Activated CD4-positive, CD25-positive, alpha-beta regulatory T cell treated with anti-CD3 and anti-CD28 coated beads, Interleukin-2, amount 50 U/mL, for 24 hours (primary cell): ENCODE measurements at regions not wholly inside any gene's neighbourhood (a gene's known extent, or its start where the extent isn't known, plus 50 kb on each side); places are given as distances from the start of the nearest gene placed in this dataset.
"Not testable (repeated sequence)": the region's sequence is repeated elsewhere in the genome, so short reads cannot be mapped to it uniquely, and the experiment has no call there.

Experiments used
- ATAC-seq, 2 donors: fragments of 150-1000 bp; cut with Tn5 transposase; one replicate each; pipeline ENCODE4 v1.10.0; 2021; ENCODE audit warnings: mild to moderate bottlenecking in 1 of 2, moderate library complexity in 1 of 2

DNA sequence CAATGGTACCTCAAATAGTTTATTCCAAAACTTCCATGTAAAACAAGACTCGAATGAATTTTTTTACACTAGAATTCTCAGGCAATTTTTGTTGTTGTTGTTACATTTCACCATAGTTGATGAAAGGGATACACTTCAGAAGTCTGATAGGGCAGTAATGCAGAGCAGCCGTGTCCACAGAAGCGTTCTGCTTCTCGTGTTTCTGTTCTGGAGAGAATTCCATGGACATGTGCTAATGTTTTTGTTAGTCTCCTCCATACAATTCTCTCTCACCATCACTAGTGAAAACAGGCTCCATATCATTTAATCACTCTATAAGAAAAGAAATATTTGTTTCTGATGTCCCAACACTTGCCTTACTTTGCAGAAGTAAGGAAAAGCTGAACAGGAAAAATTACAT, 606.1 kb downstream of the SLC16A7 start:
- no peak for ATAC-seq

DNA sequence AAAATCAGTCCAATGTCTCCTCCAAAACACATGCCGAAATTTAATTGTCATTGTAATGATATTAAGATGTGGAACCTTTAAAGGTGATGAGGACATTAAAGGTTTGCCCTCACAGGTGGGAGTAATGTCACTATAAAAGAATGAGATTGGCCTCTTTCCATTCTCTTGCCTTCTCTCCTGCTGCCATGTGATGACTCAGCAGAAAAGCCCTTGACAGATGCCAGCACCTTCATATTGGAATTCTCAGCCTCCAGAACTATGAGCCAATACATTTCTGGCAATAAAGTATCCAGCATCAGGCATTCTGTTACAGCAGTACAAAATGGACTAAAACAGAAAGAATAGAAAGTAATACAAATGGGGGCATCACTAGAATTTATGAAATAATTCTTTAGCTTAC, 609.7 kb downstream of the SLC16A7 start:
- no peak for ATAC-seq

DNA sequence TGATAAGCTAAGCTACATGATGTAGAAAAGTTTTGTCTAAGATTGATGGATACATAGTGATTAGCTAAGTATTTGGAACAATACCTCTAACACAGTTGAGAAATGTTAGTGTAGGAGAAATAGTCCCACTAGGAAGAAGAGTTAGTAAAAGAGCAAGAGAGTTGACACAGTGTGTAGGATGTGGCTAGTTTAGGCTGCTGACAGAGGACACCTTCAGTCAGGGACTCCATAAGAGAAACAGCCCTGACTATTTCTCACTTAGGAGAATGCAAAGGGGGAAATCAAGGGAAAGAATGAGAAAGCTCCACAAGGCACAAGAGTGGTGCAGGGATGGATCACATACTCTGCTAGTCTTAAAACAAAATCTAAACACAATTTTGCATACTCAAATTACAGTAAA, 613.7 kb downstream of the SLC16A7 start:
- ATAC-seq = no peak

DNA sequence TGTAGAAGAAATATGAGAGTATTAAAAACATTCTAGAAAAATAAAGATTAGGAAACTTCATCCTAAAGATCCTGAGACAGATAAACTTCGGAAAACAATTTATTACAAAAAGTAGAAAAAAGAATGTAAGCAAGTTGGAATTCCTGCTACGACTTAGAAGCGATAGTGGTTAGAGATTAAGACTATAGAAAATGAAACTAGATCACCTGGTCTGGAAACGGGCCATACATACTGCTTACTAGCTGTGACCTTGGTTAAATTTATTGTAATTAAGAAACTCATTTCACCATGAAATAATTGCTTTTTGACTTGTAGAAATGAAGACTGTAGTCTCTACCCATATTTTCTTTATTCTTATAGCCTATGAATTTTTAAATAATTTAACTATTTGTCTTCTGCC, 614.1 kb downstream of the SLC16A7 start:
- no peak for ATAC-seq

DNA sequence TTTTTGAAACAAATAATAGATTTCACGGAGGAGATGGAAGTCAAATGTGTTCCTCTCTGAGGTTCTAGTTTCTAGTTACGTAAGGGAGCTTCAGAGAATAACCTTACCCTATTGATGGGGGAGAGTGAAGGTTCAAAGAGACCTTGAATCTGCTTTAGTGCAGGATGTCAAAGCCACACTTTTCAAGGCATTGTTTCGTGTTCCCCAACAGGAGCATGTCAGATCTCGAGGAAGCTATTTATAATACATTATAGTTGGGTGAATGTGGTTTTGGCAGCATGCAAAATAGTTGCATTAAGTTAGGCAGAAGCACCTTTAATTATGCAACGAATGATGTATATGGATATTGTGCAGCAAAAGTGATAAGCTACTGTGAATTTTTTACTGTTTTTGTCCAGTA, 614.9 kb downstream of the SLC16A7 start:
- no peak for ATAC-seq

DNA sequence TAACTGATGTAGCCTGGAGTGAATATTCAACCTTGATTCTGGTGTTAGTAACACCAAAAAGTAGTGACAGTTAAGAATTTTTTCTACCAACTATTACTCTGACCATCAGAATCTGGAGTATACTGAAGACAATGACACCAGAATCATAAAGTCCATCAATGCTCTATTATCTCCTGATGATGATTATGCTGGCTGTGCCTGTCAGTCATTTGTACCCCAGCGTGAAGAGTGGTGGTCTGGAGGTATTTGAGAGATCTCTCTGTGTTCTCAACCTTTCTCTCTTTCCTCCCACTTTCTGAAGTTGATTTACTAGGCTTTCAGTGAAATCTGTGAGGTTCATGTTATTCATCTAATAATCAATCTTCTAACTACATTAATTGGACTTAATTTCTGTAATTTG, 615.4 kb downstream of the SLC16A7 start:
- no peak for ATAC-seq

DNA sequence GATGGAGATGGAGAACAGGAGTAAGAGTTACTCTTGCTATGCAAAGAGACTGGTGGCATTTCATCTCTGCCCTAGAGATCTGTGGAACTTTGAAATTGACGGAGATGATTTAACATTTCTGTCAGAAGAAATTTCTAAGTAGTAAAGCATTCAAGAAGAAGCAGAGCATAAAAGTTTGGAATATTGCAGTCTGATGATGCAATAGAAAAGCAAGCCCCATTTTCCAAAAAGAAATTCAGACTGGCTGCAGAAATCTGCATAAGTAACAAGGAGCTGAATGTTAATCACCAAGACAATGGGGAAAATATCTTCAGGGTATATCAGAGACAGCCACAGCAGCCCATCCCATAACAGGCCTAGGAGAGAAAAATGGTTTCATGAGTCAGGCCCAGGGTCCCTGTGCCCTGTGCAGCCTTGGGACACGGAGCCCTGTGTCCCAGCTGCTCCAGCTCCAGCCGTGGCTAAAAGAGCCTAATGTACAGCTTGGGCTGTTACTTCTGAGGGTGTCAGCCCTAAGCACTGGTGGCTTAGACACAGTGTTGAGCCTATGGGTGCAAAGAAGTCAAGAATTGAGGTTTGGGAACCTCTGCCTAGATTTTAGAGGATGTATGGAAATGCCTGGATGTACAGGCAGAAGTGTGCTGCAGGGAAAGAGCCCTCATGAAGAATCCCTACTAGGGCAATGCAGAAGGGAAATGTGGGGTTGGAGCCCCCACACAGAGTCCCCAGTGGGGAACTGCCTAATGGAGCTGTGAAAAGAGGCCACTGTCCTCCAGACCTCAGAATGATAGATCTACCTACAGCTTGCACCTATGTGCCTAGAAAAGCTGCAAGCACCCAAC, 616.6 kb downstream of the SLC16A7 start:
- no peak for ATAC-seq

DNA sequence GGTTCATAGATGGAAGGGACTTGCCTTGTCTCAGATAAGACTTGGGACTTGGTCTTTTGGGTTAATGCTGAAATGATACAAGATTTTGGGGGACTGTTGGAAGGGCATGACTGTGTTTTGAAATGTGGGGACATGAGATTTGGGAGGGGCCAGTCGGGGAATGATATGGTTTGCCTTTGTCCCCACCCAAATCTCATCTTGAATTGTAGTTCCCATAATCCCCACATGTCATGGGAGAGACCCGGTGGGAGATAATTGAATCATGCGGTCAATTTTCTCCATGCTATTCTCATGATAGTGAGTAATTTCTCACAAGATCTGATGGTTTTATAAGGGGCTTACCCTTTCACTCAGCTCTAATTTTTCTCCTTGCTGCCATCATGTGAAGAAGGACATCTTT, 617.4 kb downstream of the SLC16A7 start:
- not testable (repeated sequence) for ATAC-seq

DNA sequence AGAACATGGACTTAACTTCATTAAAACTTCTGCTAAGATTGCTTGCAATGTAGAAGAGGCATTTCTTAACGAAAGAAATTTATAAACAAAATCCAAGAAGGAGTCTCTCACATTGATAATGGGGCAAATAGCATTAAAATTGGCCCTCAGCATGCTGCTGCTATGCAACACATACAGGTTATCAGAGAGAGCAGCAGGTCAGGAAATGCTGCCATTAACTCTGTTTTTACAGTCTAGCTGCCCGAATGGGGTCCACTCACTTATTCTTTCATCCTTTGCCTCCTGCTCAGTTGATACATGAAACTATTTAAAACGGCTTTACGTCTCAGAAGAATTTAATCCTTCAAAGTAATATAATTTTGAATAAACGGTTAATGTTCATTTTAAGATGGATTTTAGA, 620.4 kb downstream of the SLC16A7 start:
- no peak for ATAC-seq

DNA sequence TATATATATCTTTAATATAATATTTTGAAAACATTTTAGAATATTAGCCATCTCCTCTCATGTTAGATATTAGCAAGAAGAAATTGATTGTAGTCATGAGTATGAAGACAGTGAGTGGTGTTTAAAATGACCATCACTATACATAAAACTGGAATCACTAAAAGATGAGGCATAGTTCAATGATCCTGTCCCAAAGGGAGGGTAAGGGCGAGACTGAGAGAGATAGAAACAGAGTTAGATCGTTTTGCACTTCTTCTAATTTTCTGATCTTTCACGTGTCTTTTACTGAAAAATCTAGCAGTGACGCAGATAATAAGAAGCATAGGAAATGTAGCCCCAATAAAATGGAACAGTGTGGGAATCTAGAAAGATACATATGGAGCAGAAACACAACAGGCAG, 627.4 kb downstream of the SLC16A7 start:
- no peak for ATAC-seq

DNA sequence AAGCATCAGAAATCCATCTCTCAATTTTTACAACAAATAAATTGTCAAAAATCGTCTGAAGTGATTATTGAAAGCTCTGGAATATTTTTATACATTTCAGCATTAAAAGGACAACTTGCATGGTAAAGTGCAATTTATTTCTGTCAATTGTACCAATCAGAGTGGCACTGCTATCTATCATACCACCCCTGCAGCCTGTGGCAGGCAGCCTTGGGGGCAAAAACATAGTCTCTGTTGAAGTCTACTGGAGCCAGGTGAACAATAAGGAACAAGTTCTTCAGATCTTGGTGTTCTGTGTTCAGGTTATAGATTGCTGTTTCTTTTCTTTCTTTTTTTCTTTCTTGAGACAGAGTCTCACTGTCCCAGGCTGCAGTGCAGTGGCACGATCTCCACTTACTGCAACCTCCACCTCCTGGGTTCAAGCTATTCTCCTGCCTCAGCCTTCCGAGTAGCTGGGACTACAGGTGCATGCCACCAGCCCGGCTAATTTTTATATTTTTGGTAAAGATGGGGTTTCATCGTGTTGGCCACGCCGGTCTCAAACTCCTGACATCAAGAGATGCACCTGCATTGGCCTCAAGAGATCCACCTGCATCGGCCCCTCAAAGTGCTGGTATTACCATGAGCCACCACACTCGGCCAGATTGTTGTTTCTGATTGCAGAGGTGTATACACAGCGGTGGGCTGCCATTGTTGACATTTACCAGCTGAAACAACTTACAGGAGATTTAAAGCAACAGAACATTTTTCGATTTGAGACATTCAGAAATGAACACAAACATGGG, 629.6 kb downstream of the SLC16A7 start:
- ATAC-seq = no peak

DNA sequence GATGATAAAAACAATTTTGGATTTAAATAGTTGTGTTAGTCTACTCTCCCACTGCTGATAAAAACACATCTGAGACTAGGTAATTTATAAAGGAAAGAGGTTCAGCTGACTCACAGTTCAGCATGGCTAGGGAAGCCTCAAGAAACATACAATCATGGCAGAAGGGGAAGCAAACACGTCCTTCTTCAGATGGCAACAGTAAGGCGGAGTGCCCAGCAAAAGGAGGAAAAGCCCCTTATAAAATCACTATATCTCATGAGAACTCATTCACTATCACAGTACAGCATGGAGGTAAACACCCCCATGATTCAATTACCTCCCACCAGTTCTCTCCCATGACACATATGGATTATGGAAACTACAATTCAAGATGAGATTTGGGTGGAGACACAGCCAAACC, 632.1 kb downstream of the SLC16A7 start:
- no peak for ATAC-seq

DNA sequence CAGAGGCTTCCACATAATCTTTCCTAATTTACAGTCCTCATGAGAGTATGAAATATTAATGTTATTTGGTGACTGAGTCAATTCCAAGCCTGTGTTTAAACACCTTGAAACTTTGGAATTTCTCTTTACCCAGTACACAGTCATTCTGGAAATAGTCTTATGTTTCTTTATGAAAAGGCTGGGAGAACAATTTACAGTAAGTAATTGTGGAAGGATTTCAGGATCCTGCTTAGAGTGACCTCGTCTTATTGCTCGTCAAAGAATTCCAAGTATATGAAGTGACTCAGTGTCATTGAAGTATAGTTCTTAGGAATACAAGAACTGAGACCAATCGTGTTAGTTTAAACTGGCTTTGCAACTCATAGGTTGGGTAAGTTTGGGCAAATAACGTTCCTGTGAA, 634.2 kb downstream of the SLC16A7 start:
- ATAC-seq = no peak

DNA sequence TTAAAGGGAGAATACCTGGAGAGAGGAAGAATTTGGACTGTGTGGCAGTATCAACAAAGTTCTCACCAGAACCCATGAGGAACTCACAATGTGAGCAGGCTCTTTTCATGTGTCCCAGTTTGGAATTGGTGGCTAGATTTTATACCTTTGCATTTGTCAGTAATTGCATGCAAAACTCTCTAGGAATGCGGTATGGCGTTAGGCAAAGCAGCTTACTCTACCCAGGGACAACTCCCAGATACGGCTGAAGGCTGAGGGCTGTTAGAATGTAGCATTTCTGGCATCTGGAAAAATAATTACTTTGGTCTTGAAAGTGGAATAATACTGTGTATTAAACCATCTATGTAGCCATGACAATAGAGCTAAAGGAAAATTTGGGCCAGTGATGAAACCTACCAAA, 635.5 kb downstream of the SLC16A7 start:
- no peak for ATAC-seq

DNA sequence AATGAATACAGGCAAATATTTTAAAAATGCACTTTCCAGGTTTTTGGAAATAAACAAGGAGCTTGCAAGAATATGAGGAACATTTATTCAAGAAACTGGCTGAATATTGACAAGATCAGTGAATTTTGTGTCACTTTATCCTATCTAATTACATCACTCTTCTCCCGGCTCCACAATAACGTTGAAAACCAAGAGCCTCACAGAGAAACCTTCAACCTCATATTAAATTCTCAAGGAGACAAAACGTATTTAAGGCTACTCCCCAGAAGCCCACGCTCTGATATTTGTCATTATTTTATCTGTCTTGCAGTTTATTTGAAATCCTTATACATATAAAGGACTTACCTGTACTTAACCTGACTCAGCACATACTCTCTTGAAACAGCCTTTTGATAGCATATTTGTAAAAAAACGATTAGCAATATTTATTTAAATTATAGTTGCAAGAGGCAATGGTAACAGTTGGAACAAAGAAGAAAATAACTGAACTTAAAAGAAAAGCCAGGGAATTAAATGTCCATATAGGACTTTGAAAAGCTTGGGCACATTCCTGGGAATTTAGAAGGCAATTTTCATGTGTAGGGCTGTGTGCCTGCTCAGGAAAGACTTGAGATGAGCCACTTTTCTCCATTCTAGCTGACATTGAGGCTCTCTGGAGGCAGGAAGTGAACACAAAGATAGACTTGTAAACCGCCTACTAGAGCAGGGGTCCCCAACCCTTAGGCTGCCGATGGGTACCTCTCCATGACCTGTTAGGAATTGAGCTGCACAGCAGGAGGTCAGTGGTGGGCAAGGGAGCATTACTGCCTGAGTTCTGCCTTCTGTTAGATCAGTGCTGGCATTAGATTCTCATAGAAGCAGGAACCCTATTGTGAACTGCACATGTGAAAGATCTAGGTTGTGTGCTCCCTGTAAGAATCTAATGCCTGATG, 636.4 kb downstream of the SLC16A7 start:
- no peak for ATAC-seq

DNA sequence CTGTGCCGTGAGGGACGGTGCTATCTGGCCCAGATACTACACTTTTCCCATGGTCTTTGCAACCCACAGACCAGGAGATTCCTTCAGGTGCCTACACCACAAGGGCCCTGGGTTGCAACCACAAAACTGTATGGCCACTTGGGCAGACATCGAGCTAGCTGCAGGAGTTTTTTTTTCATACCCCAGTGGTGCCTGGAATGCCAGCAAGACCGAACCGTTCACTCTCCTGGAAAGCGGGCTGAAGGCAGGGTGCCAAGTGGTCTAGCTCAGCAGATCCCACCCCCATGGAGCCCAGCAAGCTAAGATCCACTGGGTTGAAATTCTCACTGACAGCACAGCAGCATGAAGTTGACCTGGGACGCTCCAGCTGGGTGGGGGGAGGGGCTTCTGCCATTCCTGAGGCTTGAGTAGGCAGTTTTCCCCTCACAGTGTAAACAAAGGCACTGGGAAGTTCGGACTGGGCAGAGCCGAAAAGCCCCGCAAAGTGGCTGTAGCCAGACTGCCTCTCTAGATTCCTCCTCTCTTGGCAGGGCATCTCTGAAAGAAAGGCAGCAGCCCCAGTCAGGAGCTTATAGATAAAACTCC, 638.9 kb downstream of the SLC16A7 start:
- not testable (repeated sequence) for ATAC-seq

DNA sequence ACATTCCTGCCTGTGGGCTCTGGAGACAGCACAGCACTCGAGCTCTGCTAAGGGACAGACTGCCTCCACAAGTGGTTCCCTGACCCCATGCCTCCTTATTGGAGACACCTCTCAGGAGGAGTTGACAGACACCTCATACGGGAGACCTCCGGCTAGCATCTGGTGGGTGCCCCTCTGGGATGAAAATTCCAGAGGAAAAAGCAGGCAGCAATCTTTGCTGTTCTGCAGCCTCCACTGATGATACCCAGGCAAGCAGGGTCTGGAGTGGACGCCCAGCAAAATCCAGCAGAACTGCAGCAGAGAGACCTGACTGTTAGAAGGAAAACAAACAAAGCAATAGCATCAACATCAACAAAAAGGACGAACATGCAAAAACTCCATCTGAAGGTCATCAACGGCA, 639.4 kb downstream of the SLC16A7 start:
- no peak for ATAC-seq

DNA sequence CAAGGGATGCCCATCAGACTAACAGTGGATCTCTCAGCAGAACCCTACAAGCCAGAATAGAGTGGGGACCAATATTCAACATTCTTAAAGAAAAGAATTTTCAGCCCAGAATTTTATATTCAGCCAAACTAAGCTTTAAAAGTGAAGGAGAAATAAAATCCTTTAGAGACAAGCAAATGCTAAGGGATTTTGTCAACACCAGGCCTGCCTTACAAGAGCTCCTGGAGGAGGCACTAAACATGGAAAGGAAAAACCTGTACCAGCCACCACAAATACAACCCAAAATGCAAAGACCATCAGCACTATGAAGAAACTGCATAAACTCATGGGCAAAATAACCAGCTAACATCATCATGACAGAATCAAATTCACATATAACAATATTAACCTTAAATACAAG, 640.6 kb downstream of the SLC16A7 start:
- ATAC-seq = not testable (repeated sequence)

DNA sequence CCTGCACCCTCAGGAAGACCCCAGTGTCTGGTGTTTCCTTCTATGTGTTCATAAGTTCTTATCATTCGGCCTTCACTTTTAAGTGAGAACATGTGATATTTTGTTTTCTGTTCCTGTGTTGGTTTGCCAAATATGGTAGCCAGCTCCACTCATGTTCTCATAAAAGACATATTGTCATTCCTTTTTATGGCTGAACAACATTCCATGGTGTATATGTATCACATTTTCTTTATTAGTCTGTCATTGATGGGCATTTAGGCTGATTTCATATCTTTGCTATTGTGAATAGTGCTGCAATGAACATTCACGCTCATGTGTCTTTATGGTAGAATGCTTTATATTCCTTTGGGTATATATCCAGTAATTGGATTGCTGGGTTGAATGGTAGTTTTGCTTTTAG, 645.1 kb downstream of the SLC16A7 start:
- ATAC-seq = no peak

DNA sequence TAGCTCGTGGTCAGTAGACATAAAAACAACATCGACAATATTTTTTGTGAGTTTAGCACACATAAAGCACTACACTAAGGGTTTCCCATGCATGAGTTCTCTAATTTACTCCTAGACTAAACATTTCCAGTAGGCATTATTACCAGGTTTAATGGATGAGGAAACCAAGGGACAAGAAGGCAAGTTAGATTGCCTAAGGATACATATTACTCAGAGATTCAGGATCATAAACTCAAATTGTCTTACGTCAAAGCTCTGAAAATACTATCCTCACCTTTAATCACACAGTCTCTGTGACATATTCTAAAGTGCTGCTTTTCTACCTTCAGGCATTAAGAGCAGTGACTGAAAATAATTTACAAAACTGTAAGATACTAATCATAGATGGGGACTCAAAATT, 655.3 kb downstream of the SLC16A7 start:
- ATAC-seq = no peak

DNA sequence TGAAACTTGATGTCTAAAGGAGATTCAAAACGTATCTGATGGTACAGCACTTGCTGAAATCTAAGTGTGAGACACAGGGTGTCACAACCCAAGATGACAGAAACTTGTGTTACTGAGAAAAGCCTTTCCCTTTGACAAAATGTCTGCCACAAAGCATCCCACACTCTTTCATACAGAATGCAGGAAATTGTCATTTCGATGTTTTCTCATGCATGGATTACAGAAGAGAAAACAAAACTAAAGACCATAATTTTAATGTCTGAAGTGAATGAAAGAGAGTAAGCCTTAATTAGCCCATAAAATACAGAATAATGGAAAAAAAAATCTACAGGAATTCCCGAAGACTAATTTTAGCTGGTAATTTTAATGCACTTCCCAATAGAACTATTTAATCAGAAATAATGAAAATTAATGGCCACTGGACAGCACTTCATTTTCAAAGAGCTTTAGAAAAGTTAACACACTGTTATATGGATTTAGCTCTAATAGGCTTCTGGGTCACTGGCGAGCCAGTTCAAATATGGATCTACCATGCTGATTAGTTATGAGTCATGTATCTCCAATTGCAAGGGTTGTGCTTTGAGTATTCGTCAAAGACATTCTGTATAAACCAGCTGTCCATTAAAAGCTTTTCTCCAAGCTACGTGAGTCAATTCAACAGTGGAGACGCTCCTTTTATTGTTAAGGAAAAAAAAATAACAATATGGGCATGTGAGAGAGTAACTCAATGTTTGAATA, 656.7 kb downstream of the SLC16A7 start:
- no peak for ATAC-seq

DNA sequence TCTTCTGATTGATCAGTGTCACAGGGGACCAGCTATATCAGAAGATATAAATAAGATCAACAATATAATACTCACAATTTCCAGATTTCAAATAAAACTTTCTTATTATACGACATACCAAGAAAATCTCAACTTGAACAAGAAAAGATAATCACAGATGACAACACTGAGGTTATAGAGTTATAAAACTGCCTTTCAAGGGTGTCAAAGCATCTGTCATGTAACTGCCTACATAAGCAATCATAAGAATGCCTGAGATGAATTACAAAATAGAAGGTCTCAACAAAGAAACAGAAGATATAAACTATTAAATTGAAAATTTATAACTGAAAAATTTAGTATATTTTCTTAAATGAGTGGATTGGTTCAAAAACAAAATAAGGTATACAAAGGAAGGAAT, 659.2 kb downstream of the SLC16A7 start:
- no peak for ATAC-seq
